PFSK-1 (cell line): ENCODE measurements at regions not wholly inside any gene's neighbourhood (a gene's known extent, or its start where the extent isn't known, plus 50 kb on each side); places are given as distances from the start of the nearest gene placed in this dataset.

Experiments used
- FOXP2 ChIP-seq: optimal IDR thresholded peaks from 2 replicates; pipeline ENCODE3; 2011; ENCODE audit warnings: borderline replicate concordance, control low read depth, inconsistent platforms; ENCODE audit not compliant: insufficient read depth; ENCODE audit errors: extremely low read length, extremely low read depth
- POLR2AphosphoS5 ChIP-seq: IDR thresholded peaks from 2 replicates; pipeline ENCODE4 v1.6.1; 2012; ENCODE audit warnings: low read depth, mild to moderate bottlenecking, control low read depth, low read length, moderate library complexity
- REST ChIP-seq, 2 experiments: IDR thresholded peaks; 2 replicates each; pipeline versions ENCODE4 v1.6.1 to v1.8.0; 2011 to 2012; ENCODE audit warnings: low read depth in 2 of 2, low read length in 2 of 2, control low read depth in 1 of 2, inconsistent platforms in 1 of 2, mild to moderate bottlenecking in 1 of 2, moderate library complexity in 1 of 2; ENCODE audit not compliant: insufficient read depth in 1 of 2
- SIN3A ChIP-seq: IDR thresholded peaks from 2 replicates; pipeline ENCODE4 v1.6.1; 2012; ENCODE audit warnings: mild to moderate bottlenecking, low read length, moderate library complexity, borderline replicate concordance; ENCODE audit not compliant: insufficient read depth
- TAF1 ChIP-seq: IDR thresholded peaks from 2 replicates; pipeline ENCODE4 v1.6.1; 2012; ENCODE audit warnings: low read length, control low read depth, borderline replicate concordance; ENCODE audit not compliant: insufficient read depth

GRCh38 chr2:204112084-204112770, 175.7 kb downstream of the ICOS start:
- TF ChIP-seq FOXP2 = no peak
- TF ChIP-seq SIN3A = no peak
- no peak for TF ChIP-seq REST (IDR thresholded peaks at IDR 0.05; ENCODE audit: insufficient read depth in 1 of 2, low read depth in 2 of 2, low read length in 2 of 2)
- no peak for TF ChIP-seq POLR2AphosphoS5
- TF ChIP-seq TAF1 = no peak

- TF ChIP-seq POLR2AphosphoS5 = no peak
- TF ChIP-seq SIN3A = no peak
- TF ChIP-seq REST (IDR thresholded peaks at IDR 0.05; ENCODE audit: insufficient read depth in 1 of 2, low read depth in 2 of 2, low read length in 2 of 2) = no peak
- TF ChIP-seq TAF1 = no peak
- no peak for TF ChIP-seq FOXP2
Measured at GRCh38 chr2:204114295-204115136, 178.0 kb downstream of the ICOS start.

- TF ChIP-seq REST (IDR thresholded peaks at IDR 0.05; ENCODE audit: insufficient read depth in 1 of 2, low read depth in 2 of 2, low read length in 2 of 2) = no peak
- TF ChIP-seq FOXP2 = no peak
- no peak for TF ChIP-seq SIN3A
- no peak for TF ChIP-seq TAF1
- TF ChIP-seq POLR2AphosphoS5 = no peak
Measured at GRCh38 chr2:204115137-204116056, 178.8 kb downstream of the ICOS start.

GRCh38 chr2:204116159-204116792, 179.7 kb downstream of the ICOS start:
- no peak for TF ChIP-seq SIN3A
- no peak for TF ChIP-seq TAF1
- TF ChIP-seq REST (IDR thresholded peaks at IDR 0.05; ENCODE audit: insufficient read depth in 1 of 2, low read depth in 2 of 2, low read length in 2 of 2) = no peak
- no peak for TF ChIP-seq POLR2AphosphoS5
- TF ChIP-seq FOXP2 = no peak
